Keratinocyte (primary cell): ENCODE measurements at regions not wholly inside any gene's neighbourhood (a gene's known extent, or its start where the extent isn't known, plus 50 kb on each side); places are given as distances from the start of the nearest gene placed in this dataset.

Experiments
- CTCF ChIP-seq, 3 experiments: IDR thresholded peaks in 1 of 3; conservative IDR thresholded peaks in 1 of 3; optimal IDR thresholded peaks in 1 of 3; 2 replicates in 2 of 3; 3 replicates in 1 of 3; pipeline versions ENCODE3 to v1.5.1; 2011; ENCODE audit warnings: low read length in 3 of 3, mild to moderate bottlenecking in 3 of 3, moderate library complexity in 2 of 3, control low read depth in 1 of 3, inconsistent platforms in 1 of 3; ENCODE audit not compliant: insufficient read depth in 2 of 3; ENCODE audit errors: extremely low read depth in 1 of 3
- EZH2 ChIP-seq: IDR thresholded peaks from one replicate; pipeline ENCODE4 v1.6.1; 2012; ENCODE audit warnings: inconsistent platforms, mild to moderate bottlenecking, low read length, moderate library complexity

GRCh38 chr17:77887464-77888241 is 70.8 kb upstream of the TNRC6C start:
- no peak for TF ChIP-seq CTCF (optimal IDR thresholded peaks at IDR 0.05 in 1 of 3, IDR thresholded peaks at IDR 0.05 in 1 of 3, conservative IDR thresholded peaks at IDR 0.05 in 1 of 3; ENCODE audit: extremely low read depth in 1 of 3, insufficient read depth in 2 of 3, low read length in 3 of 3)
- TF ChIP-seq EZH2, result no peak
